ENCODE measurements at regions not wholly inside any gene's neighbourhood (a gene's known extent, or its start where the extent isn't known, plus 50 kb on each side); places are given as distances from the start of the nearest gene placed in this dataset.

DNA sequence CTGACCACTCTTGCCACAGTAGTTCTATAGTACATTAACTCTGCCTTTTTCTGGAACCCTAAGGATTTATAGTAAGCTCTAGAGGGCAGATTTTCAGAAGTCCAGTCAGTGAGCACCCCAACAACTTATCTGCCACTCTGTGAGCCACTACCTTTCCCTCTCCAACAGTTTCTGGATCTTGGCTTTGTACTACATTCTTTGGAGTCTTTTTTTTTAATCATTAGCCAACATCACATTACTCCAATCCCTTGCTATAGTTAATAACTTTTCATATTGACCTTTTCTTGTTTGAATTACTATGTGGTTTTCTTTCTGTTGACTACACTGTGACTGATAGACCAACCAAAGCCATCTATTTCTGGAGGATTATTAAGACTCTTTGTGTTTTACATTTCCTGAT lies 1596.7 kb upstream of the PRMT6 start:
- intact Hi-C loops (cut with micrococcal nuclease), result no loop called here

DNA sequence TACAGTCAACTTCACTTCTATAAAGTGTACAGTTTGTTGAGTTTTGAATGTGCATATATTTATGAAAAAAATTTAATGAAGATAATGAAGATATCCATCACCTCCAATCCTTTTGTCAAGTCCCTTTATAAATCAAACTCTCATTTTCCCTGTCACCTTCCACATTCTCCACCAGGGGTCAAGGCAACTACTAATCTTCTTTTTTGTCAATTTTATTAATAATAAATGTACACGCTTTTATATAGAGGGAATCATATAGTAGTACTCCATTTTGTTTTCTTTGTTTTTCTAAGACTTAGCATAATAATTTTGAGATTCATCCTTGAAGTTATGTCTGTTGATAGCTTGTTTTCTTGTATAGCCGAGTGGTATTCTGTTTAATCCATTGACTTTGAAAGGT lies 1594.2 kb upstream of the PRMT6 start:
- Mint-ChIP-seq H3K4me3 (no peak overlapping the region), H3K27me3 (ENCODE audit: low read depth in 3 of 3) (no peaks in the 10 kb centered on the region), H3K4me1 (no peaks in the 10 kb centered on the region), H3K9me3 (peaks cover 0 to 14% (median 2%) of the 10 kb centered on the region in 7 donors), H3K36me3 (no peaks in the 10 kb centered on the region), H3K27ac (no peak overlapping the region)
- Histone ChIP-seq H3K9ac (ENCODE audit: insufficient read depth, low read length, poor library complexity, severe bottlenecking) (no peak overlapping the region), H3K4me3 (replicated peaks in 1 of 3; ENCODE audit: low read depth in 2 of 3, low read length in 3 of 3) (no peak overlapping the region), H3K27ac (ENCODE audit: low read depth in 1 of 2, low read length in 2 of 2) (no peak overlapping the region), H3K4me2 (replicated peaks; ENCODE audit: extremely low read depth, low read length, poor library complexity, severe bottlenecking) (no peak overlapping the region), H3K79me2 (ENCODE audit: insufficient read depth, low read length) (no peaks in the 10 kb centered on the region), H3K9me3 (replicated peaks in 1 of 2; ENCODE audit: control insufficient read depth in 1 of 2, insufficient read depth in 1 of 2, low read length in 2 of 2) (no peaks in the 10 kb centered on the region), H3K4me1 (ENCODE audit: control insufficient read depth in 1 of 2, insufficient read depth in 2 of 2, low read length in 2 of 2) (no peaks in the 10 kb centered on the region), H2AFZ (ENCODE audit: insufficient read depth, low read depth, low read length, poor library complexity, severe bottlenecking) (no peak overlapping the region), H3K27me3 (ENCODE audit: control insufficient read depth in 2 of 2, insufficient read depth in 2 of 2, low read length in 2 of 2) (no peaks in the 10 kb centered on the region), H3K36me3 (replicated peaks in 1 of 2; ENCODE audit: control insufficient read depth in 1 of 2, insufficient read depth in 2 of 2, low read length in 2 of 2) (no peaks in the 10 kb centered on the region), H4K20me1 (ENCODE audit: insufficient read depth, low read length) (no peaks in the 10 kb centered on the region)
- intact Hi-C loops (cut with micrococcal nuclease), result no loop called here
- TF ChIP-seq, protein P1, sequence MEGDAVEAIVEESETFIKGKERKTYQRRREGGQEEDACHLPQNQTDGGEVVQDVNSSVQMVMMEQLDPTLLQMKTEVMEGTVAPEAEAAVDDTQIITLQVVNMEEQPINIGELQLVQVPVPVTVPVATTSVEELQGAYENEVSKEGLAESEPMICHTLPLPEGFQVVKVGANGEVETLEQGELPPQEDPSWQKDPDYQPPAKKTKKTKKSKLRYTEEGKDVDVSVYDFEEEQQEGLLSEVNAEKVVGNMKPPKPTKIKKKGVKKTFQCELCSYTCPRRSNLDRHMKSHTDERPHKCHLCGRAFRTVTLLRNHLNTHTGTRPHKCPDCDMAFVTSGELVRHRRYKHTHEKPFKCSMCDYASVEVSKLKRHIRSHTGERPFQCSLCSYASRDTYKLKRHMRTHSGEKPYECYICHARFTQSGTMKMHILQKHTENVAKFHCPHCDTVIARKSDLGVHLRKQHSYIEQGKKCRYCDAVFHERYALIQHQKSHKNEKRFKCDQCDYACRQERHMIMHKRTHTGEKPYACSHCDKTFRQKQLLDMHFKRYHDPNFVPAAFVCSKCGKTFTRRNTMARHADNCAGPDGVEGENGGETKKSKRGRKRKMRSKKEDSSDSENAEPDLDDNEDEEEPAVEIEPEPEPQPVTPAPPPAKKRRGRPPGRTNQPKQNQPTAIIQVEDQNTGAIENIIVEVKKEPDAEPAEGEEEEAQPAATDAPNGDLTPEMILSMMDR (IDR thresholded peaks at IDR 0.05), result no peak
- no peak for DNase-seq
- no CpG with 5 or more reads among the region's 2 CpGs for WGBS (ENCODE audit: insufficient coverage)

More for the DNA sequence above, 1596.7 kb upstream of the PRMT6 start:
- Mint-ChIP-seq H3K27me3 (ENCODE audit: low read depth in 3 of 3) (no peaks in the 10 kb centered on the region), H3K27ac (no peak overlapping the region), H3K4me3 (no peak overlapping the region), H3K36me3 (no peaks in the 10 kb centered on the region), H3K9me3 (peaks cover 0 to 9% (median 0%) of the 10 kb centered on the region in 7 donors), H3K4me1 (no peaks in the 10 kb centered on the region)
- Histone ChIP-seq H3K4me1 (ENCODE audit: control insufficient read depth in 1 of 2, insufficient read depth in 2 of 2, low read length in 2 of 2) (no peaks in the 10 kb centered on the region), H3K9ac (ENCODE audit: insufficient read depth, low read length, poor library complexity, severe bottlenecking) (no peak overlapping the region), H3K4me2 (replicated peaks; ENCODE audit: extremely low read depth, low read length, poor library complexity, severe bottlenecking) (no peak overlapping the region), H2AFZ (ENCODE audit: insufficient read depth, low read depth, low read length, poor library complexity, severe bottlenecking) (no peak overlapping the region), H3K79me2 (ENCODE audit: insufficient read depth, low read length) (no peaks in the 10 kb centered on the region), H3K27ac (ENCODE audit: low read depth in 1 of 2, low read length in 2 of 2) (no peak overlapping the region), H3K4me3 (replicated peaks in 1 of 3; ENCODE audit: low read depth in 2 of 3, low read length in 3 of 3) (no peak overlapping the region), H4K20me1 (ENCODE audit: insufficient read depth, low read length) (no peaks in the 10 kb centered on the region), H3K36me3 (replicated peaks in 1 of 2; ENCODE audit: control insufficient read depth in 1 of 2, insufficient read depth in 2 of 2, low read length in 2 of 2) (no peaks in the 10 kb centered on the region), H3K27me3 (ENCODE audit: control insufficient read depth in 2 of 2, insufficient read depth in 2 of 2, low read length in 2 of 2) (no peaks in the 10 kb centered on the region), H3K9me3 (replicated peaks in 1 of 2; ENCODE audit: control insufficient read depth in 1 of 2, insufficient read depth in 1 of 2, low read length in 2 of 2) (no peaks in the 10 kb centered on the region)
- TF ChIP-seq, protein P1 (IDR thresholded peaks at IDR 0.05), result no peak
- no peak for DNase-seq
